ENCODE measurements at regions not wholly inside any gene's neighbourhood (a gene's known extent, or its start where the extent isn't known, plus 50 kb on each side); places are given as distances from the start of the nearest gene placed in this dataset.

- DNase-seq, result no peak
Observed at GRCh38 chr11:82676483-82677094, 57.1 kb downstream of the FAM181B start.

DNA sequence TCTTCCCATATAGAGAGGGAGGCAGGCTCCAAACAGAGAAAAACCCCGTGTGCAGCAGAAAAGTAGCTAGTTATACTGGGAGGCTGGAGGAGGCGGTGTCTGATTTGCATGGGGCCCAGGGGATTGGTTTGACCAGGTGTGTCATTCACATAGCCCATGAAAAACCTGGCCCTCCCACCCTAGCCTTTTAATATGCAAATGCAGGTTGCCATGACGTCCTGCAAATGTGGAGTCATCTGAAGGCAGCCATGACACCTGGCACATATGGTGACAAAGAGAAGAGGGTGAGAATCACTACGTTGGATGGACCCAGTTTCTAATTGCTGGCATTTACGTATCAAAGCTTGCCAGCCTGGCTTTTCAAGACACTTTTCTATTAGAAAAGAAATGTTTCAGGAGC is 57.8 kb downstream of the FAM181B start:
- no peak for DNase-seq

DNA sequence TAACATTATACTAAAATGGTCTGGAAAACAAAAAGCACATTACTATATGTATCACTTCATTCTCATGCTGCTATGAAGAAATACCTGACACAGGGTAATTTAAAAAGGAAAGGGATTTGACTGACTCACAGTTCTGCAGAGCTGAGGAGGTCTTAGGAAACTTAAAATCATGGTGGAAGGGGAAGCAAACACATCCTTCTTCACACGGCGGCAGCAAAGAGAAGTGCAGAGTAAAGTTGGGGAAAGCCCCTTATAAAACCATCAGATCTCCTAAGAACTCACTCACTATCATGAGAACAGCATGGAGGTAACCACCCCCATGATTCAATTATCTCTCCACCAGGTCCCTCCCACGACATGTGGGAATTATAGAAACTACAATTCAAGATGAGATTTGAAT is 60.0 kb downstream of the FAM181B start:
- no peak for DNase-seq

- DNase-seq, result no peak
Observed at GRCh38 chr11:82671451-82671850, 62.2 kb downstream of the FAM181B start.

DNA sequence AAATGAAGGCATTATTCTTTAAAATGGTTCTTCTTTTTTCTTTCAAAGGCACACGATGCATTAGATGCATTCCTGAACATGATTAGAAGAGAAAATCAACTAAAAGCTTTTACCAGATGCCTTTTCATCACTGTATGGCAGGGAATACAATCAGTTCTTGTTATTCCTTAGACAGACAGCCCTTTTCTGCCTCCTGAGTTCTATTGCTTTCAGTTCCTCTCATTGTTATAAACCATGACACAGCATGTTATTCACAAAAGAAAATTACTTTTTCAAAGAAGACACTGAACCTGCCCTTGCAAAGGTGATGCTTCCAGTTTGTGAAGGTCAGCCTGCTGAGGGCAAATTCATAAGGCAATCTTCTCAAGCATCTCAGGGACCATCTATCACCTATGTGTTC is 70.1 kb downstream of the FAM181B start:
- no peak for DNase-seq

DNA sequence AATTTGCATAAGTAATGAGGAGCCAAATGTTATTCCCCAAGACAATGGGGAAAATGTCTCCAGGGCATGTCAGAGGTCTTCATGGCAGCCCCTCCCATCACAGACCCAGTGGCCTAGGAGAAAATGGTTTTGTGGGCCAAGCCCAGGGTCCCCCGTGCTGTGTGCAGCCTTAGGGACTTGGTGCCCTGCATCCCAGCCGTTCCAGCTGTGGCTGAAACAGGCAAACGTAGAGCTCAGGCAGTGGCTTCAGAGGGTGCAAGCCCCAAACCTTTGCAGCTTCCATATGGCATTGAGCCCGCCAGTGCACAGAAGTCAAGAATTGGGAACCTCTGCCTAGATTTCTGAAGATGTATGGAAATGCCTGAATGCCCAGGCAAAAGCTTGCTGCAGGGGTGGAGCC is 79.9 kb downstream of the FAM181B start:
- DNase-seq, result no peak

DNA sequence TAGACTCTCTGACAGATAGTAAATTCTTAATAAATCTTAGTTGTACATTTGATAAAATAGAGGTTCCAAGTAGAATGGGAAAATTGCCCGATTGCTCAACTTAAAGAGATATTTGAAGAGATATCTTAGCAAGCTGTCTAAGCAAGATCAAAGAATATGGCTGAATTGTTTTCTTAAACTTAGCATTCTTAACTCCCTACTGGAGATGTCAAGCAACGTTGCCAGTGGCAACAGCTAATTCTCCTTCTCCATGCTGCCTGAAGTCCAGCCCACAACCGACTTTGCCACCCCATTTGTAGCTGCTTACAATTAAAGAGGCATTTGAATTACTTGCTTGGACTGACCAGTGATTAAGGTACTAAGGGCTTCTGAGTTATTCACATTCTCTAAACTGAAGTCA is 94.4 kb downstream of the FAM181B start:
- DNase-seq, result no peak

DNA sequence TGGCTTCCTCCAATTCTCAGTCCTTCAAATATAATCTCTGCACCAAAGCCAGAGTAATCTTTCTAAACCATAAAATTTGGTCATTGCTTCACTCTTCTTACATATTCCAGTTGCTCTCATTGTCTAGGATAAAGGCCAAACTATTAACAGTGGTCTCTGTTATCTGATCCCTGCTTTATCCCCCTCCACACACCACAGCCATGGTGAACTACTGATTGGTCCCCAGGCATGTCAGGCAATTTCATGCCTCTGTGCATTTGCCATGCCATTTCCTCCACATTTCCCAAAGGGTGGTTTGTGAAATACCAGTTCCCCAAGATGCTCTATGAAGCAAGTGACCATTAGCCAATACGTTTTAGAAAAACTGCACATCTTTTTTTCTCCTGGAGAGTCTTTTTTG is 97.0 kb downstream of the FAM181B start:
- DNase-seq, result no peak

- DNase-seq, result no peak
Observed at GRCh38 chr11:82634091-82634490, 99.6 kb downstream of the FAM181B start.

DNA sequence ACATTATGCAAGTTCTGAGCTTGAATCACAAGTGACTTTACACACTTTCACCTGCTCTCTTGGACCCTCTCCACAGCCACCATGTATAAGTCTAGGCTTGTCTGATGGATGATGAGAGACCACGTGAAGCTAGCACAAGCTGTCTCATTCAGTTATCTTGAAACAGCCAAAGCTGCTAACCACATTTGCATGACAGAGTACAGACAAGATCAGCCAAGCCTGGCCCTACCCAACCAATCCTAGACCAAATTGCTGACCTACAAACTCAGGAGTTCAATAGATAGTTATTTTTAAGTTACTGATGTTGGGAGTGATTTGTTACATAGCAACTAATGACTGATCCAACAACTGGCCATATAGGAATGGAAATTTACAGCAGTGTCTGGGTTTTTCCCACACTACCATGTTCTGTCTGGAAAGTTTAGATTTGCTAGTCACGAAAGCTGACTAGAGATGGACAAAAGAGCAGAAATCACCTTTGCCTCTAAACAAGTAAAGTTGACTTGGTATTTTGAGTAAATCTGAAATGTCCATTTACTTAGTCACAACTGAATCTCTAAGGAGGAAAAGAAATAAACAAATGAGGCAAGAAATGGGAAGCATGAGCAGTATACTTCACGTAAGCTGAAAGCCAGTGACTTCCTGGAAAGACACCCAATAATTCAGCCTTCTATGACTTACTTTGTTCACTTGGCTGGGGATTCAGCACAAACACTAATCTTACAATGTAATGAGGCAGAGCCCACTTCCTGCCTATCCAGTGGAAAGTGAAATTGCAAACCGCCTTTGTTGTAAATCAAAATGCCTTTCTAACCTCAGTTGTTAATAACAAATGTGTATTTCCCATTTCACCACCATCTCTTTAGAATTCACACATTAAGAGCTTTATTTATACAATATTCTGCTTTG is 101.7 kb downstream of the FAM181B start:
- DNase-seq, result no peak

GRCh38 chr11:82610671-82611070 is 123.0 kb downstream of the FAM181B start:
- DNase-seq, result no peak

GRCh38 chr11:82606738-82607137 is 126.9 kb downstream of the FAM181B start:
- DNase-seq, result no peak

DNA sequence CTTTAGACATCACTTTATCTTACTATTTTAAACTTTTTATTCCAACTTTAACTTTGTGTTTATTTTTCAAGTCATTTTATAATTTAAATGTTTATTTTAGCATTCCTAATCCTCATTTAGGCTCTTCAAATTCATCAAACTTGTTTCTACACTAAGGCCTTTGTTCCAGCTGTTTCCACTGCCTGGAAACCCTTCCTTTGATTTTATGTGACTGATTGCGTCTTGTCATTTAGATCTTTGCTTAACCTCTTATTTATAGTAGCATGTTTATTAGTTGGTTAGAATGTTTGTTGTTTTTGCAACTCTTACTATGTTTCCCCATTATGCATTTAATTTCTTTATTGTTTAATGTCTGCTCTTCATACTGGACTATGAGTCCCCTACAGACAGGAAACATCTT is 132.0 kb downstream of the FAM181B start:
- no peak for DNase-seq

- DNase-seq, result no peak
Observed at GRCh38 chr11:82599836-82600235, 133.8 kb downstream of the FAM181B start.

GRCh38 chr11:82586581-82586980 is 147.1 kb downstream of the FAM181B start:
- DNase-seq, result no peak

DNA sequence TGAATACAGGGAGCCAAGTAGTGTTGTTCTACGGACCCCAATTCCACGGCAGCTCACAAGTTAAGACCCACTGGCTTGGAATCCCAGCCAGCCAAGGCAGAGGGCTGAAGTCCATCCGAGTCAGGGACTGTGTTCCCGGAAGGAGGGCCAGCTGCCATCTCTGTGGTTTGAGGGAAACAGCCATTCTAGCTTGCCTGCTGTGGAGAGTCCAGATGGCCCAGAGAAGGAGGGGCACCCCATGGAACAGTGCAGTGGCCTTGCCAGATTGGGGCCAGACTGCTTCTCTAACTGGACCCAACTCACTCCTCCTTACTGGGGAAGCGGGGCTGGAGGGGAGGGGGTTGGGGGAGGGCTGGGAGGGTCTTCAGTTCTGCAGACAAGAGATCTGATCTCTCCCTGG is 156.4 kb downstream of the FAM181B start:
- DNase-seq, result no peak

DNA sequence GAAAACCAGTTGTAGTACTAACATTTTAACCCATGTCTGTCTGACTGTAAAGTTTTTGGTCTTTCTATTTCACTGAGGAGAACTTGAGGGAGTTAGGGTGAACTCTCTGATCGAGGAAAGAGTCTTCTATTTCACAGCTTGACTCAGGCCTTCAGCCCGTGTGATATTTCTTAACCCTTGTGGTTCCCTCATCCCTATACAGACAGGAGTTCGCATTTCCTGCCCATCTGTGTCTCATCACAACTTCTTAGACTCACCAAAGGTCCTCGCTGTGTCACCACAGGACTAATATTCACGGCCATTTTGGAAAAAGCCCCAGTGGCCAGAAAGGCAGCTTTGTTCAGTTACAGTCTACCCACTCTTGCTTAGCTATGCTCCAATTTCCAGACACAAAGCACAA is 172.8 kb downstream of the FAM181B start:
- DNase-seq, result no peak

GRCh38 chr11:82559609-82560008 is 174.1 kb downstream of the FAM181B start:
- no peak for DNase-seq

GRCh38 chr11:82557274-82557673 is 176.4 kb downstream of the FAM181B start:
- peak; percentile 31 for DNase-seq

DNA sequence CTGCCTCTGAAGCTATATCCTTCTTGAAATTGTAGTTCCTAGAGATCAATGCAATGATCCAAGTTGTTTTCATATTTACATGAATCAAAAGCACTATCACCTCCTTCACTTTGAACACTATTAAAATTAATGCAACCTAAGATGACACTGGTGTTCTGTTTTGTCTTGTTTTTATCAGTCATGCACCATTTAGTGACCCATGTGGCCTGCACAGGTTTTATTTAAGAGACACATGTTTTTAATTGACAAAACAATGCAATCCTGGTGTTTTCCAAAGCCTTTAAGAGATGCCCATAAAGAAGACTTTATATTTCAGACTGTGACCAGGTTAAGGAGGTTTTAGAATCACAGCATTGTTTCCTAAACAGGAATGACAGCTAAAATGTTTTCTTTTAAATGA is 177.5 kb downstream of the FAM181B start:
- no peak for DNase-seq

DNA sequence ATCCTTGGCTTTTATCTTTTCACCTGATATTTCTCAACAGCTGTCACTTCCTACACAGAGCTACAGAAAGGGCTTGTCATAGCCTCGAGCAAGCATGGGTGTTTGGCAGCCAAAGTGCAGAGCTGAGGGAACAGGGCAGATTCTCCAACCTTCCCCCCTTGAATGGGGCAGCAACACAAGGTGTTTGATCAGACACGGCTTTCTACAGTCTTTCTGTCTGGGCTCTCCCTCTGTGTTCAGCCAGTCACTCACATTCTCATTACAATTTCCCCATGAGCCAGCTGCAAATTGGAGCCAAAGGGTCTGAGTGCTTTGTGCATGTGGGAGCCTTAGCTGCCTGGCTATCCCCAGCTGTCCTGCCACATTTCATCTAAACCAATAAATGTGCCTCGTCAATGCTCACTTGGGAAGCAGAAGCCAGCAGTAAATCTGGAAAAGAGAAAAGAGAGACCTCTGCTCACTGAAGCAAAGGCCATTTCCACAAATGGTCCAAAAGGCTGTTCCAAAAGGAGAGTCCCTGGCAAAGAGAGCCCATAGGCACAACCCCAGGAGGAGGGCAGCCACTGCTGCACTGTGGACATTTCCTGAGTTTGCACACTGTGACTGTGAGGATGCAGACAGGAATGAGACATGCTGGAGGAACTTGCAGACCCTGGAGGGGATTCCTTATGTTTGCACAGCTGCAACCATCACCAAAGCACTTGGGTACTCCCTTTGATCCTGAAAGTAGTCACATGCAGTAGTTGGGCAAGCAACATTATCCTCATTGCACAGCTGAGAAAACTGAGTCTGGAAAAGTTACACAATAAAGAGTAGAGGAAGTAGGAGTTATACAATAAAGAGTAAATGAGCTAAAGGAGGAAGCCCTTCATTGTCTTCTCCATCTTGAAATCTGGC is 186.8 kb downstream of the FAM181B start:
- no peak for DNase-seq

DNA sequence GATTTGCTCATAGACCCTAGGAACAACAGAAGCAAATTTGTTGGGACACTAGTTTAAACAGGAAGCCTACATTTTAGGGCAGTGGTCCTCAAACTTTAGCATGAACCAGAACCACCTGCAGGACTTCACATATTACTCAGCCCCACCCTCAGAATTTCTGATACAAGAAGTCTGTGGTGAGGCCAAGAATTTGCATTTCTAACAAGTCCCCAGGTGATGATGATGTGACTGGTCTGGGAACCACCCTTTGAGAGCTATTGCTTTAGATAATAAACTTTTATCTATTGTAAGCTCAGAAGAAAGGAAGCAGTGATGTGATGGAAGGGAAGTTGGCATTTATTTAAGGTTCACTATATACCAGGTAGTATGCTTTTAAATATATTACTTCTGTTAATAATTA is 194.0 kb downstream of the FAM181B start:
- no peak for DNase-seq

GRCh38 chr11:82536706-82537105 is 197.0 kb downstream of the FAM181B start:
- no peak for DNase-seq
